H9 (cell line): ENCODE measurements at regions not wholly inside any gene's neighbourhood (a gene's known extent, or its start where the extent isn't known, plus 50 kb on each side); places are given as distances from the start of the nearest gene placed in this dataset.

Experiments used
- DNase-seq: peaks from one replicate; pipeline ENCODE4 v3.0.0-alpha.2; 2017
- H2AFZ ChIP-seq: one replicate; pipeline ENCODE4 v1.6.1; 2013; ENCODE audit warnings: mild to moderate bottlenecking, low read length, control low read depth, moderate library complexity
- H2AK5ac ChIP-seq: 2 replicates; pipeline ENCODE4 v1.6.1; 2013; ENCODE audit warnings: low read length, control low read depth, mixed read lengths; ENCODE audit not compliant: insufficient read length
- H2BK120ac ChIP-seq: one replicate; pipeline ENCODE4 v1.6.1; 2013; ENCODE audit warnings: low read depth, mild to moderate bottlenecking, low read length, control low read depth, inconsistent platforms; ENCODE audit not compliant: poor library complexity, severe bottlenecking
- H2BK12ac ChIP-seq: 2 replicates; pipeline ENCODE4 v1.6.1; 2013; ENCODE audit warnings: low read length, control low read depth, mixed read lengths, low read depth; ENCODE audit not compliant: insufficient read length
- H2BK15ac ChIP-seq: 2 replicates; pipeline ENCODE4 v1.6.1; 2013; ENCODE audit warnings: low read depth, low read length, control low read depth
- H2BK20ac ChIP-seq: one replicate; pipeline ENCODE4 v1.6.1; 2013; ENCODE audit warnings: low read depth, mild to moderate bottlenecking, low read length, control low read depth, inconsistent platforms; ENCODE audit not compliant: poor library complexity, severe bottlenecking
- H2BK5ac ChIP-seq: 2 replicates; pipeline ENCODE4 v1.6.1; 2013; ENCODE audit warnings: low read length, control low read depth, mixed read lengths; ENCODE audit not compliant: insufficient read length
- H3K14ac ChIP-seq: 2 replicates; pipeline ENCODE4 v1.6.1; 2013; ENCODE audit warnings: low read length, control low read depth; ENCODE audit not compliant: insufficient read depth
- H3K18ac ChIP-seq: 2 replicates; pipeline ENCODE4 v1.6.1; 2013; ENCODE audit warnings: low read depth, mild to moderate bottlenecking, mixed read lengths, low read length, control low read depth; ENCODE audit not compliant: insufficient read length
- H3K23ac ChIP-seq: 2 replicates; pipeline ENCODE4 v1.6.1; 2013; ENCODE audit warnings: low read length, control low read depth, mixed read lengths, low read depth; ENCODE audit not compliant: insufficient read length
- H3K23me2 ChIP-seq: 2 replicates; pipeline ENCODE4 v1.6.1; 2013; ENCODE audit warnings: low read depth, mild to moderate bottlenecking, mixed read lengths, low read length, control low read depth; ENCODE audit not compliant: insufficient read length, poor library complexity, severe bottlenecking
- H3K27ac ChIP-seq: 2 replicates; pipeline ENCODE4 v1.5.1; 2013; ENCODE audit warnings: low read length, control low read depth, mixed read lengths, low read depth; ENCODE audit not compliant: insufficient read length
- H3K27me3 ChIP-seq: 2 replicates; pipeline ENCODE4 v1.6.1; 2013; ENCODE audit warnings: low read length, control low read depth, inconsistent platforms; ENCODE audit not compliant: insufficient read depth
- H3K4ac ChIP-seq: 2 replicates; pipeline ENCODE4 v1.6.1; 2013; ENCODE audit warnings: low read depth, mild to moderate bottlenecking, control low read depth, inconsistent platforms, low read length, moderate library complexity
- H3K4me1 ChIP-seq: 2 replicates; pipeline ENCODE4 v1.6.1; 2013; ENCODE audit warnings: low read length, control low read depth, inconsistent platforms; ENCODE audit not compliant: insufficient read depth
- H3K4me2 ChIP-seq: 2 replicates; pipeline ENCODE4 v1.6.1; 2013; ENCODE audit warnings: low read length, control low read depth, mixed read lengths; ENCODE audit not compliant: insufficient read length, insufficient read depth
- H3K56ac ChIP-seq: 2 replicates; pipeline ENCODE4 v1.6.1; 2013; ENCODE audit warnings: low read depth, mild to moderate bottlenecking, mixed read lengths, low read length, control low read depth; ENCODE audit not compliant: insufficient read length
- H3K79me1 ChIP-seq: 2 replicates; pipeline ENCODE4 v1.6.1; 2013; ENCODE audit warnings: low read depth, mild to moderate bottlenecking, moderate library complexity, low read length, control low read depth, inconsistent platforms; ENCODE audit not compliant: insufficient read depth, poor library complexity, severe bottlenecking
- H3K79me2 ChIP-seq: 2 replicates; pipeline ENCODE4 v1.6.1; 2013; ENCODE audit warnings: low read length, control low read depth, inconsistent platforms; ENCODE audit not compliant: insufficient read depth
- H3K9ac ChIP-seq: 2 replicates; pipeline ENCODE4 v1.6.1; 2013; ENCODE audit warnings: low read length, control low read depth, mixed read lengths; ENCODE audit not compliant: insufficient read length; ENCODE audit errors: extremely low read depth
- H3K9me3 ChIP-seq: one replicate; pipeline ENCODE4 v1.6.1; 2013; ENCODE audit warnings: low read depth, low read length, inconsistent platforms; ENCODE audit not compliant: control insufficient read depth
- H3T11ph ChIP-seq: one replicate; pipeline ENCODE4 v1.6.1; 2013; ENCODE audit warnings: mild to moderate bottlenecking, low read length, control low read depth, inconsistent platforms
- H4K20me1 ChIP-seq: one replicate; pipeline ENCODE4 v1.6.1; 2013; ENCODE audit not compliant: control insufficient read depth, insufficient read length, insufficient read depth
- H4K5ac ChIP-seq: 2 replicates; pipeline ENCODE4 v1.6.1; 2013; ENCODE audit warnings: low read depth, mild to moderate bottlenecking, mixed read lengths, low read length, control low read depth; ENCODE audit not compliant: insufficient read length
- H4K8ac ChIP-seq: replicated peaks from 2 replicates; pipeline ENCODE4 v1.6.1; 2013; ENCODE audit warnings: low read length, control low read depth, mixed read lengths, low read depth; ENCODE audit not compliant: insufficient read length
- H4K91ac ChIP-seq: 2 replicates; pipeline ENCODE4 v1.6.1; 2013; ENCODE audit warnings: low read depth, mild to moderate bottlenecking, moderate library complexity, mixed read lengths, low read length, control low read depth; ENCODE audit not compliant: insufficient read length
- H3K27ac Mint-ChIP-seq, 3 experiments: 2 replicates in 2 of 3; 3 replicates in 1 of 3; pipeline ENCODE4 v1.8.0; 2020 to 2021; ENCODE audit warnings: mixed read lengths in 3 of 3, mild to moderate bottlenecking in 1 of 3, moderate library complexity in 1 of 3
- H3K27me3 Mint-ChIP-seq: 2 replicates; pipeline ENCODE4 v1.8.0; 2021; ENCODE audit warnings: low read depth, mild to moderate bottlenecking, moderate library complexity, mixed read lengths
- H3K36me3 Mint-ChIP-seq, 3 experiments: 2 replicates in 2 of 3; 3 replicates in 1 of 3; pipeline ENCODE4 v1.8.0; 2020 to 2021; ENCODE audit warnings: low read depth in 3 of 3, mixed read lengths in 3 of 3; ENCODE audit not compliant: insufficient read depth in 1 of 3
- H3K4me1 Mint-ChIP-seq, 2 experiments: 2 replicates each; pipeline ENCODE4 v1.8.0; 2020; ENCODE audit warnings: mixed read lengths in 2 of 2
- H3K4me3 Mint-ChIP-seq, 2 experiments: 2 replicates in 1 of 2; 3 replicates in 1 of 2; pipeline ENCODE4 v1.8.0; 2020 to 2021; ENCODE audit warnings: mild to moderate bottlenecking in 2 of 2, mixed read lengths in 2 of 2, moderate library complexity in 1 of 2
- H3K9me3 Mint-ChIP-seq, 2 experiments: 2 replicates in 1 of 2; 3 replicates in 1 of 2; pipeline ENCODE4 v1.8.0; 2020; ENCODE audit warnings: mild to moderate bottlenecking in 2 of 2, mixed read lengths in 2 of 2, moderate library complexity in 1 of 2
- CTCF ChIP-seq: fragments of 200-600 bp; sonication (generic); conservative IDR thresholded peaks from 3 replicates; pipeline ENCODE4 v1.8.0; 2021; ENCODE audit warnings: antibody characterized with exemption, mild to moderate bottlenecking
- WGBS: extraction: QIAGEN DNeasy Blood & Tissue Kit; methylation state at CpG from one replicate; pipeline ENCODE4 v1.1.7; 2013; ENCODE audit warnings: missing lambda C conversion rate, low lambda C conversion rate, mixed read lengths; ENCODE audit not compliant: insufficient read length; ENCODE audit errors: extremely low coverage; 5-methylcytosine and 5-hydroxymethylcytosine counted together

DNA sequence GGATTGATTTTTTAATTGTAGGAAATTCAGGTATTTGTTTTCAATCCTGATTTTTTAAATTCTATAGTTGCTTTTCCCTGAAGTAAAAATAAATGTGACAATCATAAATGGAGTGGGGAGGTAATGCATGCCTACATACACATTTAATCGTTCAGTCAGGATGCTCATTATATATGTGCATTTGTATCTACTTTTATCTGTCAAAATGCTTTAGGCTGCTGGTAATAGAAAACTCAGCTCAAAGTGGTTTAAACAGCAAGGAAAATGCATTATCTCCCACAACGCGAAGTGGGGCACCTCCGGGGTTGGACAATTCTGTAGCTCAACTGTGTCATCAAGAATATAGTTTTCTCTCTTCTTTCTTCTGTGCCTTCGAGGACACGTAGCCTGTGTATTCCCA, 116.4 kb upstream of the SASH1 start:
- Histone ChIP-seq H3K27ac (no peak overlapping the region), H3K4me1 (peaks cover 3% of the 10 kb centered on the region; the same call in 1 of the 2 replicates), H4K20me1 (no peaks in the 10 kb centered on the region), H3K23me2 (no peaks in the 10 kb centered on the region), H2AFZ (no peak overlapping the region), H3K79me1 (no peaks in the 10 kb centered on the region), H4K91ac (no peak overlapping the region), H2AK5ac (no peak overlapping the region), H3K56ac (no peak overlapping the region), H3K4me2 (no peak overlapping the region), H2BK15ac (no peak overlapping the region), H3K27me3 (no peaks in the 10 kb centered on the region), H3K23ac (no peak overlapping the region), H3K4ac (no peak overlapping the region), H3T11ph (no peak overlapping the region), H3K9ac (no peak overlapping the region), H3K9me3 (no peaks in the 10 kb centered on the region), H2BK5ac (no peak overlapping the region), H3K79me2 (no peaks in the 10 kb centered on the region), H3K18ac (no peak overlapping the region), H2BK20ac (no peak overlapping the region), H4K8ac (no peak overlapping the region), H2BK12ac (no peak overlapping the region), H2BK120ac (no peak overlapping the region), H3K14ac (no peak overlapping the region), H4K5ac (no peak overlapping the region)
- Mint-ChIP-seq H3K36me3 (no peaks in the 10 kb centered on the region), H3K4me3 (no peak overlapping the region), H3K4me1 (peaks cover 18 to 20% of the 10 kb centered on the region in 2 experiments), H3K27ac (no peak overlapping the region), H3K27me3 (no peaks in the 10 kb centered on the region), H3K9me3 (no peaks in the 10 kb centered on the region)
- DNase-seq = no peak
- WGBS = no CpG with 5 or more reads among the region's 6 CpGs
- no peak for TF ChIP-seq CTCF
